RKO (cell line): ENCODE measurements at regions not wholly inside any gene's neighbourhood (a gene's known extent, or its start where the extent isn't known, plus 50 kb on each side); places are given as distances from the start of the nearest gene placed in this dataset.

ENCODE experiments used
- DNase-seq: peaks from one replicate; pipeline ENCODE4 v3.0.0-alpha.2; 2016; ENCODE audit warnings: low spot score

DNA sequence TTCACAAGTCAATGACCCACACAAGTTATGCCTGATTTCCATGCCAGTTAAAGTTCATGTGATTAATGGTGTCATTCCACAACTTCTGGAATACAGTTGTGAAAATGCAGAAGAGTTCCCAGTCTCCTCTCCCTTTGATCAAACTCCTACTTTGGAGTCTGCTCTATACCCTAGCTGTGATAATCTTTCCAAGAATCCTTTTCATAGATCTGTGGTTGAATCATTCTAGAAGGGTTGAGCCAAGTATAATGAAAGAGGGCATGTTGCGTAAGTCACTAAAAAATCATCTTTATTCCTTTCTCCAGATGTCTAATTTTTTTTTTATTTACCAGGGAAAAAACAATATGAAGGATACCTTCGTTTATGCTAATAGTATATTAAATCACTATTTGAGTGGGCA is 89.7 kb upstream of the CARD18 start:
- DNase-seq = no peak

DNA sequence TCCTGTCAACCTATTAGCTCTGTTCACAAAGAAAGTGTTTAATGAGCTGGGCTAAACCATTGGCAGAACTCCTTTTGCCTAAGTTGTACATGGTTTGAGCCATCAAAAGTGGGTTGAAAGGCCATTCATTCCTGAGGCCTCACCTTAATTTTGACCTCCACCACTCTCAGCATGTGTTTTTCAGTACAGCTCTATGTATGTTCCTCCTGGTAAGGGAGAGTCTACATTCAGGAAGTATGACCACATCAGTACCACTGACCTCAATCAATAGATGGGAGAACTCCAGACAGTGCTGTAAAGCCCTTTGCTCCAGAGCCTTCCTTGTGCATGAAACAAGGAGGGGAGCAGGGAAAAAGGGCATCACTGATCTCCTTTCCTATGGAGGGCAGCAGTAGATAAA is 87.8 kb upstream of the CARD18 start:
- DNase-seq = no peak

DNA sequence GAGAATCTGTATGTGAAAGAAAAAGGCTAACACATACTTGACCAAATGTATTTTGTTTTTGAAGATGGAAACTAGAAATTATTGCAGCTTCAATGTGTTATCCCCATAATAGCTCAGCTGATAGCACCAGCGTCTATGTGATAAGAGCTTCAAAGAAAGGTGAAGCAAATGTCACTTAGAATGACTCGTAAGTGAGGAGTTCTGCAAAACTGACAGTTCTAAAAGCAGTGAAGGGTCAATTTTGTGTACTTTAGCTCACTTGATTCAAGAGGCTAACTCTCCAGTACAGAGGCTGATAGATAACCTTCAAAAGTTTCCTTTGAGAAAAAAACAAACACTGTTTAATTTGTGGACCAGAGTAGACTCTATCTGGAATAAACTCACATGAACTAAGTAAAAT is 87.2 kb upstream of the CARD18 start:
- no peak for DNase-seq

DNA sequence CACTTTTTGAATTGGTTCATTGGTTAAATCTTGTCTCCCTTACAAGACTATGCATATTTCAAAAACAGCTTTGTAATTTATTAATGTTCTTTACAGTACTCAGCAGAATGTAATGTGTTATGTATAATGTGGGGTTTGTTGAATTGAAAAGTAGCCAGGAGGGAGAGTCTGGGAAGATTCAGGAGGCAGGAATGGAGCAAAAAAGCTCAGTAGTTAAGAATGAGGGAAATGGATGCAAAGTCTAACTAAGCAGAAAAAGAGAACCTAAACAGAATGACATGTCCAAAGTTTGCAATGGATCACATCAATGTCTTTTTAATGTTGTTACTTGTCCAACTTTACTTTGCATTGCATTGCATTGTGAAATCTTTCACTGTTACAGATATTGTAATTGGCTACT is 86.5 kb upstream of the CARD18 start:
- DNase-seq = no peak

DNA sequence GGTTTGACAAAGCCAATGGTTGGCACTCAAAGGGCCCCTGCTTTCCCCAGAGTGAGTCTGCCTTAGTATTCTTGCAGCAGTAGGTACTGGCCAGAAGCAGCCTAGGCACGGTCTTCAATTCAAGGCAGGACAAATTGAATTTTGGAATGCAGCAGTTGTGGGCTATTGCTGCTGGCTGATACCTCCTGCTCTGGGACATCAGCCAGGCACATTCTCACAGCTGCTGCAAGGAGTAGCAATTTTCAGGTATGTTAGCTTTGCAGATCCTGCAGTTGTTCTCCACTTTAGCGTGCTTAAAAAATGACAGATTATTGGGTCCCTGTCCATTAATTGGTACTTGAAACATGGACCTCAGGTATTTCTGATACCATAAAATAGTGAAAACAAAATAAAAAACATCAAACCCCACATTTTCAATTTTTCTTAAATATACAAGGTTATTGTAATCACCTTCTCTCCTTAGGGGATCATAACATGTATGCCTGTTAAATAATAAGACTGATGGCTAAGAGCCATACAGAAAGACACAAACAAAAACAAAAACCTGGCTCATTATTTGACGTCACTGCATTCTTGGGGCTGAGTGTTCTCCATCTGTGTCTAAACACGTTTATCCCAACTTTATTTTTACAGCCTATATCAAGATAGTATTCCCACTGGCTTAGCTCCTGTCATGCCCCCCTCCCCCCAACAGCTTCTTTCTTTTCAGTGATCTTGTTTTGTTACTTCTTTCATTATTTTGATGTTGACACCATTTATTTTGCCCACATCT is 85.1 kb upstream of the CARD18 start:
- no peak for DNase-seq

DNA sequence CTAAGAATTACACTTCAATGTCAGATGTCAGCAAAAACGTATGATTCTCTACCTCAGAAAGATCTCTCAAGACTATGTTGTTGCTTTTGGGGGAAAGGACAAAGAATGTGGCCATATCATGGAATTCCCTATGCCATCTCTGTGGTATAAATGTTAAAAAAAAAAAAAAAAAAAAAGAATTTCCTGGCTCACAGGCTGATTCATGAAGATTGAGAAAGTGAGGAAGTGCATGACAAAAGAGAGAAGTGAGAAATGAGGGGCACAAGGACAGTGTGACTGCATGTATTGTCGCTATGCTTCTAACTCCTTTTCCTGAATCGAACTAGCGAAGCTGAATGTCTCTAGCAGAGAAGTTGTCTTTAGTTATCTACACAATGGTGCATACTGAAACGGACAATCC is 80.6 kb upstream of the CARD18 start:
- DNase-seq = no peak

DNA sequence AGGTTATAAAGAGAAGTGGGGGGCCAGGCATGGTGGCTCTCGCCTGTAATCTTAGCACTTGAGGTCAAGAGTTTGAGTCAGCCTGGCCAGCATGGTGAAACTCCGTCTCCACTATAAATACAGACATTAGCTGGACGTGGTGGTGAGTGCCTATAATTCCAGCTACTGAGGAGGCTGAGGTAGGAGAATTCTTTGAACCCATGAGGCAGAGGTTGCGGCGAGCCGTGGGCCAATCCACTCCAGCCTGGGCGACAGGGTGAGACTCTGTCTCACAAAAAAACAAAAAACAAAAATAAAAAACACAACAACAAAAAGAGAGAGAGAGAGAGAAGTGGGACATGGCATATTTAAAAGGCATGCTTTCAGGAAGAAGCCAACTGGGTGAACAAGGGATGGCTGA is 80.1 kb upstream of the CARD18 start:
- DNase-seq = no peak

DNA sequence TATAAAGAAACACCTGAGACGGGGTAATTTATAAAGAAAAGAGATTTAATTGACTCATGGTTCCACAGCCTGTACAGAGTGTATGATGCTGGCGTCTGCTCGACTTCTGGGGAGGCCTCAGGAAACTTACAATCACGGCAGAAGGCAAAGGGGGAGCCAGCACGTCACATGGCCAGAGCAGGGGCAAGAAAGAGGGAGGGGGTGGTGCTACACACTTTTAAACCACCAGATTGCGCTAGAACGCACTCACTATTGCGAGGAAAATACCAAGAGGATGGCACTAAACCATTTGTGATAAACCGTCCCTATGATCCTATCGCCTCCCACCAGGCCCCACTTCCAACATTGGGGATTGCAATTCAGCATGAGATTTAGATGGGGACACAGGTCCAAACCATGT is 79.7 kb upstream of the CARD18 start:
- no peak for DNase-seq

DNA sequence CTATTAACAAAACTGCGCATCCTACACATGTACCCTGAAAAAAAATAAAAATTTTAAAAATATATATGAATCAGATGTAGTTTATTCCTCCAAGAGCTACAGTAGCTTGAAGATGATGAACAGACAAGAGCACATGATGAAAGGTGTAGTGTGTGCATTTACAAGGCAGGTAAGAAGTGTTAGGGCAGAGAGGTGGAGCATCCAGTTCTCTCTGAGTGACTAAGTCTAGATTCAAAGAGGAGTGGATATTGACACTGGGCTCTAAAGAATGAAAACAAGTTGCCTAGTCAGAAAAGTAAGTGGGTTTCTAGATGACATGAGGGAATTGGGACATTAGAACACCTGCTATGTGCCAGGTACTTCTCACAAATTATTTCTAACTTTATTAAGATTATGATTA is 76.0 kb upstream of the CARD18 start:
- DNase-seq = no peak

DNA sequence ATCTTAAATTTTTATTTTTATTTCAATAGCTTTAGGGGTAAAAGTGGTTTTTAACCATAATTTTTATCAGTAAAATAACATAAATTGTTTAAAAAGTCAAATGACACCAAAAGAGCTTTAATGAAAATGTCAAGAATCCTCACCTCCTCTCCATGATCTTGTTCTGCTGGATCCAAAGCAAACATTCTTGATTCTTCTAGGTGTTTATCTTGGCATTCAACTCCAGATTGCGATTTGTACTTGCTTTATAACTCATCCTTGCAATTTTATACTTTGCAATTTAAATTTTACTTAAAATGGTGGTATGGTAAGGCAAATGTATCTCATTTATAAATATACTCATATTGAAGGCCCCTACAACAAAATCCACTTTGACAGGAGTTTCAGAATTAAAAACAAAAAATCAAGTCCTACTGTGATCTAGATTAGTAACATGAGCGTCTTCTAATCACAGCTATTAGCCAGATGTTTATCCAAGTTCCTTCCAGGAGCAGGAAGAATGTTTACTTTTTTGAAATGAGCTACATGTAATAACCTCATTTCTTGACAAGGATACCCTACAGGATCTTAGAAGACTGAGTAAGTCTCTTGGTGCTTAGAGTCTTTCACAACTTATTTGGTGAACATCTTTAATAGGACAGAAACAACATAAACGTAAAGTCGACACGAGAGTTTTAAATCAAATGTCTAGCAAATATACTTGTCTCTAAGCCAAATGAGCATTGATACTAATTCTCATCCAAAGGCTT is 72.4 kb upstream of the CARD18 start:
- no peak for DNase-seq

DNA sequence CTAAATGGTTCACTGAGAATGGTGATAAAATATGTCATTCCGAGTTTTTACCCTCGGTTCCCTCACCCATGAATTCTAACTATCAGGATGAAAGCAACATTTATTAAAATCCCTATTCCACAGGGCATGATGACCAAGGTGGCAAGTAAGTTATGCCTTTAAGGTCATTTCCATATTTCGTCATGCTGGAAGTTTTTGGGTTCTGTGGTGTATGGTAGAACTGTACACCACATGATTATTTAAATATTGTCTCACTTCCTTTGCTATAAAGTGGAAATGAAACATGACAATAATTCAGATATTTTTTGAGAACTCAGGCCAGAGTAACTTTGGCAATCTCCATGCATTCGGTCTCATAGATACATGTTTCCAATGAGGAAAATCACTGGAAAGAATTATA is 68.5 kb upstream of the CARD18 start:
- DNase-seq = no peak

DNA sequence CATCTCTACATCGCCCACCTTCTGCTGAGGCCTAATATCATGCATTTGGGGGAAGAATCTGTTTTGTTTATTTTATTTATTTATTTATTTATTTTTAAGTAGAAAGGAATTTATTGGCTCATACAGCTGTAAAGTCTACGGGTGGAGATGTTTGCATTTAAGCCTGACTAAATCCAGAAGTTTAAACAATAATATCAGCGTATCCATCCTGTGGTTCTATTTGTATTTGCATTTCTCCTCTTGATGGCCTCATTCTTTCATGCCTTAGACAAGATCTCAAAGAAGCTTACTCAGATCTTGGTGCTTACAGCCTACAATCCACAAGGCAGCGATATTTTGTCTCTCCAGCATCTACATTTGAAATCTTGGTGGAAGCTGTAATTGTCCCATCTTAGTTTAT is 67.1 kb upstream of the CARD18 start:
- DNase-seq = no peak

DNA sequence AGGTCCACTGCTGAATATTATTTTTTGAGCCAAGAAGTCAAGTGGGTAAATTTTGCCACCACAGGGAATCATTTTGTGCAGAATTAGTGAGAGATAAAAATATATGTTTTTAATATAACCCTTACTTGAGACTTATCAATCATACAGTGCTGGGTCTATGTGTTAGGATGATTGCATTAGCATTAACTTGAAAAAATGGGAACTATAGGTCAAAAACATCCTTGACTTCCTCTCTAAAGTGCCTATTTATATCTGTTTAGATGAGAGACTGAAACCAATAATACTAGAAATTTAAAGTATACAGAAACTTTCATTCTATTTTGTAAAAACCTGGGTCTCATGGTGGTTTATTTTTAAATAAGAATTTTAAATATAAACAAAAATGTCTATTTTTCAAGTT is 65.1 kb upstream of the CARD18 start:
- no peak for DNase-seq

DNA sequence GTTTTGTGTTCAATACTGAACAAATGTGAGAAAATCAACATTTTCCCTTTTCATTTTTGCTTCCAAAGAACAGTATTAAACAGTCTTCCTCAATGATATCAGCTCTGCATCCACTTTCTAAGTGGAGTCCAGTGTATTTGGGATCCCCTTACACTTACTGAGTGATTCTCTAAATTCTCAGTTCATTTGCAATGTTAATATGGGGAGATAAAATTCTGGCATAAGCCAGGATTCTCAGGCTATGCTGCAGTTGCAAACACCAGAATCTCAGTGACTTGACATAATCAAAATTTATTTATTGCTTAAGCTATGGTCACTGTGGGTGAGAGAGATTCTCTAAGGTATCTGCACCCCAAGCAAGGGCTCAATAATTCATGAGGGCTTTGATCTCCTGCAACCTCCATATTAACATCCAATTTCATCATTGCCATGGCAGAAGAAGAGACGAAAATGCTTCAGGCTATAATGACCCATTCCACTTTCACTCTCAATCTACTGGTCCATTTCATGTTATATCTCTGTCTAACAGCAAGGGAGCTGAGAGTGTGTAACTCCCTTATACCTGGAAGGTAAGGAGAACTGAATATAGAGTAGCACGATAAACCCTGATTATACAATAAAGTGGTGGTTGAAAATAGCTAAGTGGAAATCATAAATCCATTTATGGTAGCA is 64.1 kb upstream of the CARD18 start:
- no peak for DNase-seq

DNA sequence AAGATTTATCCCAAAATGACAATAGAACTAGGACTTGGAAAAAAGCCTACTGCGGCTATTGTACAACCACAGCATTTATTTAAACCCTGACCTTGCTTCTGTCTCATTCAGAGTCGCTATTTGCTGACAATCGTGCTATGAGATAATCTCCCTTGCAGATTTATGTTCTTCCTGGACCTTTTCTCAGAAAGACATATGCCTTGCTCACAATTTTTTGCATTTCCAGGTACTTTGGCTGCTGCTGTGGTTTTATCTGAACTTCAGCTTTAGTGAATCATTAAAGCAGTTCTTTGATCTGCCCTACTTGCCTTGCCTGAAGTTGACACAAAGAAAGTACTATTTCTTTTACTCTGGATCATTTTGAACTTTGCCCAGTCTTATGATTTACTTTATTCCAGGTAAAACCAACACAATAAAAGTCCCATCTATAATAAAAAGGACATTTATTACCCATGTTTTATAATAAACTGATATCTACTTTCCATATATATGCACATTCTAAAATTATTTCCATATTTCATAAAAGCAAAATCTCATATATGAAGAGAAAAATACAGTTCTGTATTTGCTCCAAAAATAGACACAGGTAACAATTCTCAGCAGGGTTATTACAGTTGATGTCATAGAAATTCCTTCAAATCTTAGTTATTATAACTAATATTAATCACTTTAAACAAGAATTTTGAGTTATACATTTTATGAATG is 63.4 kb upstream of the CARD18 start:
- no peak for DNase-seq

DNA sequence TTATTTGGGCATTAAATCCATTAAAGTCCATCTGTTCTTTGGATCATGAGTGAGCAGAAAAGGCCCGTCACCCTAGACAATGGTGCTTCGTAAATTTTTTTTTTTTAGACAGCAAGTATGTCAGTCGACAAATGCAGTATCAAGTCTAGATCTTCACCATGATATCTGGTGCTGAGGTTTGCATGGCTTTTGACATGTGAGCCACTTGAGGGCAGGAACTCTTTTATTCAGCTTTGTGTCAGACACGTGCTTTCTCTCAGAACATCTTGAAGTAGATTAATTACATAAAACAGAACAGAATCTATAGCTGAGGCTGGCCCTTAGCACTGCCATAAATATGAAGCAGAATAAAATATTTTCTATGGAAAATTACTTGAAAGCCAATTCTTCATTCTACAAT is 62.9 kb upstream of the CARD18 start:
- no peak for DNase-seq

DNA sequence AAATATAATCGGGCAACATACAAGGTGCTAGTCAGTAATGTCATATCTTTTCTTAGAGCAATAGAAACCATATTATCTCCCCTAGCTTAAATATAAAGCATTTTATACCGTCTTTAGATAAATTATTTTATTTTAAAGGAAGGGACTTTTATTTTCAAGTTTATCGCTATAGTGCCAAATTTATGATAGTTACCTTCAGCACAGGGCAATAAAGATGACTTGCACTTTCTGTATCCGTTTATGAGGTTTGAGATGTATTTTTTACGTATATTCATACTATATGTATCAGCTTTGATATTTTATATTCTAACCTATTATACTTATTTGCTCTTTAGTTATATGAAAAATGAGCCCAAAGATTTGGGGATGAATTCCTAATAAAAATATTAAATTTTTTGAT is 61.6 kb upstream of the CARD18 start:
- no peak for DNase-seq

DNA sequence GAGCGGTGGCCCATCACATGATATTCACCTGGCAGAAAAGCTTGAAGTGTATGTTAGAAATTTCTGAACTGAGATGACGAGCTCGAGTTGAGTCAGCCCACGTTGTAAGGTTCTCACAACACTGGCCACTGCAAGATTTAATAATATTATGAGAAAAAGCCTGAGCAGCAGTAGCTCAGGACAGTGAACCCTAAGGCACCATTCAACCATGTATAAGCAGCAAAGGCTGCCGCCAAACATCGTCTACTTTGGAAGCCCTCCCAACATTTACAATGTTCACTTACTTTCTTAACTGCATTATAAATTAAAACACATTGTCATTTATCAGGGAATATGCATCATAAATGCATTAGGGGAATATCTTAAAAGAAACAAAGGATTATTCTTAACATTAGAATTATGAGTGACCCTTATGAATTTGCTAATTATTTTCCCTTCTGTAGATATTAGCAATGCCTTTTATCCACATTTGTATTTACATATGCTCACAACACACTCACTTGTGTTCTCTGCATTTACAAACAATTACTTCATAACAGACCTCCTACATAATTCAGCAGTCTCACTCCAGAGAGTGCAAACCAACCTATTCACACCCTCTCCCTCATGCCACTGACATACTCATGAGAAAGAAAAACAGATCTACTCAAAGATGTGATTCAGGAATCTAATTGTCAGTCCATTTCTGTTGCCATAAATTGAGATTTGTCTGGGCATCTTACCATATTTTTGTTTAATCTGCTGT is 57.7 kb upstream of the CARD18 start:
- DNase-seq = no peak

DNA sequence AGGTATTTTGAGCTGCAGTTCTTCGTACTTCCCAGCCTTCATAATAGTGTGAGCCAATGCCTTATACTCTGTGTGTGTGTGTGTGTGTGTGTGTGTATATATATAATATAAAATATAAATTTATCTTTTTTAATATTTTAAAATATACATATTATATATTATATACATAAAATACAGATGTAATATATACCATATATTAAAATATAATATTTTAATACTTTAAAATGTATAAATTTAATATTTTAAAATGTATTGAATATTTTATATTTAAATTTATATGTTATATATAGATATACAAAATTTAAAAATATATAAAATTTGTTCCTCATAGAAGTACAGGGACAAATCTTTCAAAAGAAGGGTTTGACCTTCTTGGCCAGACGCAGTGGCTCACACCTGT is 53.7 kb upstream of the CARD18 start:
- DNase-seq = no peak

DNA sequence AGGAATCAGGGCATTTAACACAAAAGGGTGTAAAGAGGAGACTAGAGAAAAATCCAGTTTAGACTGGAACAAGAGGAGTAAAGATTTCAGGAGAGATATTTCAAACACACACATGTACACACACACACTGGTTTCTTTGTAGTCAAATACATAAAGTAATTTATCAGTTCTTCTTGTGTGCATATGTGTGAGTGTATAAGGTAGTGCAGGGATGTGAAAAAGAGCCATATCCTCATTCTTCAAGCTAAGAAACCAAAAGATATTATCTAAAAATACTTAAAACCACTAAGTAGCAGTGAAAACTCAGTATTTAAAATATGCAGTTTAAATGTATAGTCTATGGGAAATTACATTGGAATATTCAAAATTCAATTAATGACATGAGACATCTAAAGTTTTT is 52.5 kb upstream of the CARD18 start:
- no peak for DNase-seq

DNA sequence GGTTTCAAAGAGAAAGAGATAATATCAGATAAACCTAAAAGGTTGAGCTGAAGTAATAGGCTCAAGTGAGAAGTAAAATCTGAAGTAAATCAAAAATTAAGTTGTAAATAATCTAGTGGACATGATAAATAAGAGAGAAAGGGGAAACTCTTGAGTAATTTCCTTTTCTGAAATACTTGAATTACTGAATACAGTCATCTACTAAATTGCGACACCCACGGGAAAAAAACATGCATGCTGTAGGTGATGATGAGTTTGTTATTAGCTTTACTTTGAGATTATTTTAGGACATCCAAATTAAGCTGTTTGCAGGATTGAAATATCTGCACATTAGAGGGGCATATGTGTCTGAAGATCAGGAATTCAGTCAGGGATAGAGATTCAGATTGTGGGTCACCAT is 50.0 kb upstream of the CARD18 start:
- DNase-seq = no peak
